Neural progenitor cell (in vitro differentiated cells): ENCODE measurements at regions not wholly inside any gene's neighbourhood (a gene's known extent, or its start where the extent isn't known, plus 50 kb on each side); places are given as distances from the start of the nearest gene placed in this dataset.

Experiments
- EZH2 ChIP-seq: fragments of 200-600 bp; sonication (generic); IDR thresholded peaks from 2 replicates; pipeline ENCODE4 v1.6.1; 2017; ENCODE audit warnings: antibody characterized with exemption, mild to moderate bottlenecking, moderate library complexity
- EZH2phosphoT487 ChIP-seq: fragments of 200-600 bp; sonication (generic); IDR thresholded peaks from 2 replicates; pipeline ENCODE4 v1.6.1; 2017; ENCODE audit warnings: antibody characterized with exemption
- TF ChIP-seq, protein P1 (sequence below): fragments of 200-600 bp; sonication (generic); IDR thresholded peaks from 2 replicates; pipeline ENCODE4 v1.5.1; 2017; ENCODE audit warnings: antibody characterized with exemption, mild to moderate bottlenecking

DNA sequence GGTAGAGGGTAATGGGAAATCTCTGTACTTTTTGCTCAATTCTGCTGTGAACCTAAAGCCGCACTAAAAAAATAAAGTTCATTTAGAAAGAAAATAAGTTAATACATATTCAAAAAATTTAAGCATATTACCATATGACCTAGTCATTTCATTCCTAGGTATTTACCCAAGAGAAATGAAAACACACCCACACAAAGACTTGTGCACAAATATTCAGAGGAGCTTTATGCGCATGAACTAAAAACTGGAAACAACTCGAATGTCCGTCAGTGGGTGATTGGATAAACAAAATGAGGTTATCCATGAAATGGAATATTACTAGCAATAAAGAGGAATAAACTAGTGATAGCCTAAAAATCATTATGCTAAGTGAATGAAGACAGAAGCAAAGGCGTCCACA lies 62.6 kb upstream of the ZNRF2 start:
- TF ChIP-seq, protein P1, sequence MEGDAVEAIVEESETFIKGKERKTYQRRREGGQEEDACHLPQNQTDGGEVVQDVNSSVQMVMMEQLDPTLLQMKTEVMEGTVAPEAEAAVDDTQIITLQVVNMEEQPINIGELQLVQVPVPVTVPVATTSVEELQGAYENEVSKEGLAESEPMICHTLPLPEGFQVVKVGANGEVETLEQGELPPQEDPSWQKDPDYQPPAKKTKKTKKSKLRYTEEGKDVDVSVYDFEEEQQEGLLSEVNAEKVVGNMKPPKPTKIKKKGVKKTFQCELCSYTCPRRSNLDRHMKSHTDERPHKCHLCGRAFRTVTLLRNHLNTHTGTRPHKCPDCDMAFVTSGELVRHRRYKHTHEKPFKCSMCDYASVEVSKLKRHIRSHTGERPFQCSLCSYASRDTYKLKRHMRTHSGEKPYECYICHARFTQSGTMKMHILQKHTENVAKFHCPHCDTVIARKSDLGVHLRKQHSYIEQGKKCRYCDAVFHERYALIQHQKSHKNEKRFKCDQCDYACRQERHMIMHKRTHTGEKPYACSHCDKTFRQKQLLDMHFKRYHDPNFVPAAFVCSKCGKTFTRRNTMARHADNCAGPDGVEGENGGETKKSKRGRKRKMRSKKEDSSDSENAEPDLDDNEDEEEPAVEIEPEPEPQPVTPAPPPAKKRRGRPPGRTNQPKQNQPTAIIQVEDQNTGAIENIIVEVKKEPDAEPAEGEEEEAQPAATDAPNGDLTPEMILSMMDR: no peak
- TF ChIP-seq EZH2 (no peak), EZH2phosphoT487 (no peak)
